Uterus (tissue), 2 donors: ENCODE measurements at regions not wholly inside any gene's neighbourhood (a gene's known extent, or its start where the extent isn't known, plus 50 kb on each side); places are given as distances from the start of the nearest gene placed in this dataset.

Source experiments
- CTCF ChIP-seq, 4 experiments: fragments of 200-600 bp in 2 of 4; fragments of 450-650 bp in 2 of 4; sonication (generic) in 2 of 4; IDR thresholded peaks; one replicate each; pipeline ENCODE4 v1.5.1; 2016 to 2019; ENCODE audit warnings: antibody characterized with exemption in 4 of 4, mild to moderate bottlenecking in 2 of 4, moderate library complexity in 1 of 4
- POLR2A ChIP-seq, 2 donors: fragments of 450-650 bp; IDR thresholded peaks; one replicate each; pipeline ENCODE4 v1.6.1; 2016; ENCODE audit warnings: antibody characterized with exemption in 2 of 2, mild to moderate bottlenecking in 1 of 2, moderate library complexity in 1 of 2

DNA sequence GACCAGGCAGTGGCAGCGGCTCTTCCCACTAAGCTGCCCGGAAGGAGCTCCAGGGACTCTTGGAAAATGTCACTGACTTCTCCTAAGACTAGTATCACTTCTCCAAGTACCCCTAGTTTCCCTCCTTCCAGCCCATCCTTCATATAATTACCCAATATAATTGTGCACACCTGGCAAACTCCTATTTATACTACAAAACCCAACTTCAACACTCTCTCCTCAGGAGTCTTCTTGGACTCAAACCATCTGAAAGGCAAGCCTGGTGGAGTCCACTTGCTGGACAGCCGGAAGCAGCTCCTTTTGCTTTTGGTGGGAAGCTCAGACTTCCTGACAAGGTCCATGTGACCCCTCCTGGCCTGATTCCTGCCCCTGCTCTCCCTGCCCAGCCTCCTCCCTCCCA lies 955.9 kb downstream of the TBC1D22A start:
- TF ChIP-seq CTCF (IDR thresholded peaks at IDR 0.05) (no peak), POLR2A (IDR thresholded peaks at IDR 0.05) (no peak)
